Fibroblast of skin of left quadriceps (primary cell): ENCODE measurements at regions not wholly inside any gene's neighbourhood (a gene's known extent, or its start where the extent isn't known, plus 50 kb on each side); places are given as distances from the start of the nearest gene placed in this dataset.

Source experiments
- DNase-seq, 2 experiments: peaks; one replicate each; pipeline ENCODE4 v3.0.0-alpha.2; 2013; ENCODE audit warnings: low read depth in 2 of 2

DNA sequence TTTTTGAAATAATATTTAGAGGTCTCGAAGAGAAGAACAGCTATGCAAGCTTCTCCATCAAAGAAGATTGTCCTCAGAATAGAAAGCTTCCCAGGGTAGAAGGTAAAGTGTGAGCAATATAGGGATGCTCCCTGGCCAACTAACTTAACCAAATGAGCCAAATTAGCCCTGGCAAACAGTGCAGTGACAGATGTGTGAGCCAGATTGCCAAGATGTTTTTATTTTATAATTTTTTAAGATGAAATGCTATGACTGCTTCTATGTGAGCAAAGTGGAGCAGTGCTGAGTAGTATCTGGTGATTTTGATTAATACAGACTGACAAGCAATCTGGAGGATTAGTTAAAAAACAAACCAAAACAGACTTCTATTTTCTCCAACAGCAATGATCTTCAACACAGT, 202.1 kb downstream of the NOVA1 start:
- DNase-seq: no peak

DNA sequence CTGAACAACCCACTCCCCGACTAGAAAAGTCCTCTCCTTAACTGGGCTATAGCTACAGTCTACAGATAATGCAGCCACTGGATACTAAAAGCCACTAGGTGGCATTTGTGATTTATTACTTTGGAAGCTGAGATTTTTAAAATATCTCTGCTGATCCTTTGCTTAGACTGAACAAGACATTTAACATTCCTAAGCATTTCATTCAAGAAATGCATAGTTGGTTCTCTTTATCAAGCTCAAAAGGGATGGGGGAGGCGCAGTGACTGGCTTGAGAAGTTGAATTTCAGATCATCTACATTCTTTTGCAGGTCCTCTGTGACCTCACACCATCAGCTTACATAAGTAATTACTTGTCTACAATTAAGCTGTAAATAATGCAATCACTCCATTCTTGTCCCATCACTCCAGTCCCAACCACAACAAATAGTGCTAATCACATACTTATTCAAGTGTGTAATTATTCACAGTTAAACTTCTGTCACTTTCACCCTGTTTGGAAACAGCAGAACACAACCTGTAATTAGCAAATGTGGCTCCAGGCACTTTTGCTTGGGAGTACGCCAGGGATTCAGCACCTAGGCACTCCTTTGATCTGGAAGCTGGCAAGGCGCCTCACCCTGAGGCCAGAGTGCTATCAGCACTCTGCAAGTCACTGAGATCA, 203.6 kb downstream of the NOVA1 start:
- DNase-seq: peak; percentile 4 to 6

DNA sequence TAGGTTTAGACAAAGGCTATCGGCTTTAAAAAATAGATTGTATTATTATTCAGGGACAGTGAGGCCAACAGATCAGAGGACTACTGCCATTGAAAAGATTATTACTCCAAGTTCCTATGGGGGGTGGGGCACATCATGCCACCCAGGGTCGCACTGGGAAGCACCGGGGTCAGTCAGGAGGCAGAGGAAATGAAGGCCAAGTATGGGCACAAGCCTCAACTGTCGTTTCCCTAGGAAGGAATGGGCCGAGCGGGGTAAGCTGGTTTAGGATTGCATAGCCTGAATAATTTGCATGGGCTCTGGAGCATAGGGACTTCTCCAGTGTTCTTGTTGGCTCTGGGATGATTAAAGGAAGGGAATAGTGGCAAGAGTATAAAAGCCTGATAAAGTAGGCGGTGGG, 205.3 kb downstream of the NOVA1 start:
- DNase-seq: no peak

DNA sequence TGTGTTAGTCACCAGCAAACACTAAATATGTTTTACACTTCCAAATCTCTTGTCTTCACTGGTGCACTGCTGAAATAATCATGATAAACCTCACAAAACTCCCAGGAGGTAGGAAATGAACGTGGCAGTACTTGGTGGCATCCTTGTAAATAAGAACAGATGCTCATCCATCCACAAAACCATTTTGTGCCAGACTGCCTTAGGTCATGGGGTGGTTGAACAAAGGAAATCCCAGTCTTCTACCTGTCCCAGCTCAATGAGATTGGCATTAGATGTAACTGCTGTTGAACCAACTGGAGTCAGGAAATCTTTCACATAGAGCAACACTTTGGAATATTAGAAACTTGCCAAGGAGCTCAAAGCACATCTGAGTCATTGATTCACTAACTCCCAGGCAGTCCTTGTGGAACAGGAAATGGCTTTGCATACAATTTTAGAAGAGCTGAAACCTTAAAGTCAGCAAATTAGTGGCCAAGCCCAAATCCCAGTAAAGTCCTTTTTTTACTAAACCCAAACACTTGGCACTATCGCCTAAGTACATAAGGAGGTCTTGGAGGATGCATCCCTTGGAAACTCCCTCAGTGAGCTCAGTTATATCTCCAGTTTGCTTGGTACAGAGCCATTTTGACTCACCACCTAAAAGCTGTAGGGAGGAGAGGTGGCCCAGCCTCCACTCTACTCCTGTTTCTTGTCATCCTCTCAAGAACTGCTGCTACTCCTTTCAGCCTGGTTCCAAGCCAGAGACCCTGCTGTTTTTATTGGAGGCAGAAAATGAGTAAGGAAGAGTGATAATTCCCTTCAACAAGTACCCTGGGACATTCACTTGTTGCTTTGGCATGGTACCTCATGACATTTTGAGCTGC, 208.0 kb downstream of the NOVA1 start:
- DNase-seq: peak; percentile 8 to 14

DNA sequence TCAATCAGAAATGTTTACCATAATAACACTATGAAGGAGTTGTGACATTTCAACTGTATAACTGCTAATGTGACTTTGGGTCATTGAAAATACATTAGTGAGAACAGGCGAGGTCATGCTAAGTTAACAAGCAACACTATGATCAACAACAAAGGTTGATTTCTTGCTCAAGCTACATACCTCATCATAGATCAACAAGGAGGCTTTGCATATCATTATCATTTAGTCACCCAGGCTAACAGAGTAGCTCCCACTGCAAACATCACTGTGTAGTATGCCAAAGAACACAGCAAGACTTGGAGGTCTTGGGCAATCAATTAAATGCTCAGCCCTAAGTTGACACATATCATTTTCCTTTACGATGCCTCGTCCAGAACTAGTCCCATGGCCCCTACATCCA, 212.5 kb downstream of the NOVA1 start:
- no peak for DNase-seq

DNA sequence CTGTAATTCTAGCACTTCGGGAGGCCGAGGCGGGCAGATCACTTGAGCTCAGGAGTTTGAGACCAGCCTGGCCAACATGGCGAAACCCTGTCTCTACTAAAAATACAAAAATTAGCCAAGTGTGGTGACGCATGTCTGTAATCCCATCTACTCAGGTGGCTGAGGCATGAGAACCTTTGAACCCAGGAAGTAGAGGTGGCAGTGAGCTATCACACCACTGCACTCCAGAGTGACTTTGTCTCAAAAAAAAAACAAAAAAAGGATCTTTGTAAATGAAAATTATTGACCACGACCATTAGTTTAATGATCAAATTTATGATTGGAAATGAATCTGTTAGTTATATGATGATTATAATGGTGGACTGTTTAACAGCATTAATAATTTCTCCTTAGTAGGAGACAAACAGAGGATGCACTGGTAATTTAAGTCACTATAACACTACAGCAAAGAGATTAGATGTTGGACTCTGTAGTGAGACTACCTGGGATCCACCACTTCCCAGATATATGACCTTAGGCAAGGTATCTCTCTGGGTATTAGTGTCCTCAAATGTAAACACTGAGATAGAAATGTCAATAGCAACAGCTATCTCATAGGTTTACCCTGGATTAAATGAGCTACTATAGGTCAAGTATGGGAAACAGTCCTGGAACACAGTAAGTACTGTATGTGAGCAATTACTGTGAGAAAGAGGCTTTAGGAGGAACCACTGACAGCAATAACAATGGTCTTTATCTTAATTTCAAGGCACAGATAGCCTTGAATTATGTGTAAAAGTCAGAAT, 214.7 kb downstream of the NOVA1 start:
- DNase-seq: no peak

DNA sequence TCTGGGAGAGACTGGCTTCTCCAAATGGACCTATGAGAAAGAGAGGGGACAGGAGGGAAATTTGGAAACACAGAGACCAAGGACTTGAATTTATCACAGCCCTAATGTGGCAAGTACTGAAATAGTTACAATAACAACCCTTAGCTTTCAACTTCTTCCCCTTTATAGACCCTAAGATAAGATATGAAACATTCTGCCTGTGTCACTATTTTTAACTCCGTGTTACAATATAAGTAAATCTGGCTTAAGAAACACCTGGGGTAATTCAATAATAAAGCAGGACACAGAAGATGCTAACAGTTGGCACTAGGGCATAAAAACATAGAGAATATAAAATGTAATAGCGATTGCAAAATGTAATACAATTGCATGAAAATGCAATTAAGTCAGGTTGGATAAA, 216.4 kb downstream of the NOVA1 start:
- no peak for DNase-seq

DNA sequence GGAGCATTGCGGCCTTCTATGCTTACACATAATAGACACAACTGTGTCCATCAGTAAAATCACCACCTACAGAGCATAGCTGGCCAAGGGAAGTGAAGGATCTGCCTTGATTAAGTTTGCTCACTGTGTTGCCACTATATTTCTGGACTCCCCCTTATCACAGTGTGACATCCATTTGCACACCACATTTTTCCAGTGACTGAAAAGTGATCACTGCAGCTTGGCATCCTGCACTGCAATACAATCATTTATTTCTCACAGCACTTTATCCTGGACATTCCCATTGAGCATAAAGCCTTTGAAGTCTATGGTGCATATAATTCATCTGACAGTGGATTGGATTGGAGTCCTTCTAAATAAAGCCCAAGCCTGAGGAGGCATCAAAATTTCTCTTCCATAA, 217.2 kb downstream of the NOVA1 start:
- DNase-seq: no peak

DNA sequence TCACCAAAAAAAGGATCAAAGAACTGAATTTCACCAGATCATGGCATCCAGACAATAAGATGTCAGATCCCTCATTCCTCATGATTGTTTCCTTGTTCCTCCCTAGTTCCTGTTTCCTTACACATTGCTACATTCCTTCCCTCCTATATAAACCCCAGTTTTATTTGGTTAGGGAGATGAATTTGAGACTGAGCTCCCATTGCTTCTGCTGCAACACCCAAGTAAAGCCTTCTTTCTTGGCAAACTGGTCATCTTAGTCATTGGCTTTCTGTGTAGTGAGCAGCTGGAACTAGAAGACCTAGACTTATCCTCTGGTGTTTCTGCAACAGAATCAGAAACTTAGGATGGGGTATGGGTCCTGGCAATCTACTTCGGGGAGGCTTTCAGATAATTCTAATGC, 217.9 kb downstream of the NOVA1 start:
- DNase-seq: no peak

DNA sequence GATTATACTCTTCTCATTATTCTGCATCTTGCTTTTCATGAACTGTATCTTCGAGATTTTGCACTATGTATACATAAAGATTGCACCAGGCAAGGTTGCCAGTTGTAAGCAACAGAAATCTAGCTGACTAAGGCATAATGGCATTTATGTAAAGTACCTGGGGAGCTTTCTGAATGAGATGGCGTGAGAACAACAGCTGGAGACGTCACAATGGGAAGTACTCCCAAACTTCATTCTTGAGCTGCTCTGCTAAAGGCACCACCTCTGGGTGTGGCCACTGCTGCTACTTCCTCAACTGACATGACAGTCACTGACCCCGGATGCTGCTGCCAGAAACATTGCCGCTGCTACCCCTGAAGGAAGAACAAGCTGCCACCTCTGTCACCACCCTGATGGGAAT, 220.7 kb downstream of the NOVA1 start:
- no peak for DNase-seq

DNA sequence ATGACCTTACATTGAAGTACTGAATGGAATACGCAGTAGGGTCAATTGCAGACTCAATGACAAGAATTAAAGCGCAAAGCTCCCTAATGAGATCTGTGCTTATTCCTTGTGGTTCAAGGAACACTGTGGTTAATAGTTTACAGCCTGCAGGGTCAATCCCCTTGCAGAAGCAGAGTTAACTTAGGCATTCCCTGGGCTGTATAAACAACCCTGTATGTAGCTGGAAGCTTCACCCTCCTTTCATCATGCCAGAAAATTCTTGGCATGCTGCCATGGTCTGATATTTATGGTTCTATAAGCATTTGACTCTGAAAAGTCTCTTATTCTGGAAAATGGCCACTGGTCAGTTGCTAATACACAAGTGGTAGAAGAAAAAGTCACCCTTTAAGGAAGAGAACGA, 227.7 kb downstream of the NOVA1 start:
- DNase-seq: peak in 1 of 2 experiments; percentile 4

DNA sequence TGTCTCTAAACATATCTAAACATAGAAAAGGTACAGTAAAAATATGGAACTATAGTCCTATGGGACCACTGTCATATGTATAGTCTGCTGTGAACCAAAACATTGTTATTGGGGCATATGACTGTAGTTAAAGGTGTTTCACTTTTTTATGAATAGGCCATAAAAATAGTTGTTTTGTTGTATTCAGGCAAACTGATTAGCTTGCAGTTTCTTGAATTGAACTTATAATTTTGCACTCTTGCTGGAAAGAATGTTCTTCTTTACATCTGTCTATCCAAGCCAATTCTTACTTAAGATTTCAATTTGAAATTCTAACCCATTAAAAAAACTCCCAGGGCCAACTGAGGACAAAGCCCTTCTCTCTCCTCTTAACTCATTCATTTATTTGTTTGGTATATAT, 234.1 kb downstream of the NOVA1 start:
- no peak for DNase-seq

DNA sequence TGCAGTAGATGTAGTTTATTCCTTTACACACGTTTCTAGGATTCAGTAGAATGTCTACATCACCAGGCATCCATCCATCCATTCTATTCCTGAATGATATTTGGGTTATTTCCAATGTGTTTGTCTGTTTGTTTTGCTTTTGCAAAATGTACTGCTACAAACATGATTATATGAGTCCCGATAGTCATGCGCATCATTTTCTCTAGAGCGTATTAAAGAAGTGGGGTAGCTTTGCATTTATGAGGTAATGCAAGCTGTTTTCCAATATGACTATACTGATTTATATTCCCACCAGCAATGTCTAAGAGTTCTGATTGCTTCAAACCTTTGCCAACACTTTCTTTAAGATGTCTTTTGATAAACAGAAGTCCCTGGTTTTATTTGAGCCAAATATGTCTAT, 253.2 kb downstream of the NOVA1 start:
- DNase-seq: no peak

DNA sequence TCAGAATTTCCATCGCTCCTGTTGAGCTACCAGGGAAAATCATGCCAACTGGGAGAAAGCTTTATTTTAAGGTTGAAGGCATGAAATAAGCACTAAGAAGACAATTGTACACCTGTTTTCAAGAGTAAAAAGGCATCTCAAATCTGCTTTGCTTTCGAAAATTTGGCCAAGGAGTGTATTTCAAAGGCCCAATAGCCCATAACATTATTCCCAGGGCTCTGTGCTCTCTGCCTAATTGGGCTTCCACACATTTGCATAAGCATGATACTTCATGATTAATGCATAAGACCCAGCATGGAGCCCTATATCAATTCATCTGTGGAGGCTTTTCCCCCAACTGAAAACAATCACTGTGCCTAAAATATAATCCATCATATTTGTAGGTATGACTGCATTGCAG, 258.5 kb downstream of the NOVA1 start:
- no peak for DNase-seq

DNA sequence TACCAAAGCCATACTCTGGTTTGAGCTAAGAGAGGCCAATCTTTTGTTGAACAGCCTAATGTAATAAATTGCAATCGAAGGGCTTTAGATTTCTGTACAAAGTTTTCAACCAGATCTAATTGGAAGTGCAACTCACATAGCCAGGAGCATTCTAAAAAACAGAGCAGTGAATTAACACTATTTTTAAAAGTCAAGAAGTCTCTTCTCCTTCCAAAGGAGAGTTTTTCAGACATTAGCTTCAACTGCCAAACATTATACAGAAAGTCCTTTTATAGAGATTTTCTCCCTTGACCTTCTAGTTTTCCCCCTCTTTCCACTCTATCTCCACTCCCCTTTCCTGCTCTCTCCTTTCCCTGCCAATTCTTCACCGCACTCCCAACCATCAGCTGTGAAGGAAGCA, 259.6 kb downstream of the NOVA1 start:
- no peak for DNase-seq

DNA sequence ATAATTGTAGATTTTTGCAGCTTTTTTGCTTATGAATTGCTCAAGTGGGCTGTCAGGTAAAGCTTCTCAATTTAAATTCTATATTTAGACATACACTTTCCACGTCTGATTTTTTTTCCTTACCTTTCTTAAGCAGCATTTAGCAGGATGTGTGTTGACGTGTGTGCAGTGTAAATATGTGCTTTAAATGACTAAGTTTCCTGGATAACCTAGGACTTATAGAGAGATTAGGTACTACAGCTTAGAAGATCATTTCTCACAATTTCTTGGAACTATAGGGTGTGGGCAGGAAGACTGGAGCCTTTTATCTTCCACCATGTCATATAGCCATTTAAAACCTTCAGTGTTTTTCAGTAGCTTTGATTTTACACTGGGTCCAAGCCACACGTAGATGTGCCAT, 263.5 kb downstream of the NOVA1 start:
- DNase-seq: no peak

DNA sequence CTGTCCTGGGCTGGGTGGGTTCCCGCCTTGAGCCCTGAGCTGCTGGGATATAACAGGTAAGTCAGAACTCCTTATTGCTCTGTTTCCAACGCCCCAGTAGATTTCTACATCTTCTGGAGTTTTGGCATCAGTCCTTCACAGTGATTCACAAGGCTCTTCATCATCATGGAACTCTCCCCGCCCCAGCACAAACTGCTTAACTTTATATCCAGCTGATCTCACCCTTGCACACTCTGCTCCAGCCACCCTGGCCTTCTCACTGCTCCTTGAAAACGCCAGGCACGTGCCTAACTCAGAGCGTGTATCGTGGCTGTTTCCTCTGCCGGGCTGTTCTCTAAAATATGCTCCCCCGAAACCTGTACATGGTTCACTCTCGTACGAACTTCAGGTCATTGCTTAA, 264.9 kb downstream of the NOVA1 start:
- no peak for DNase-seq

DNA sequence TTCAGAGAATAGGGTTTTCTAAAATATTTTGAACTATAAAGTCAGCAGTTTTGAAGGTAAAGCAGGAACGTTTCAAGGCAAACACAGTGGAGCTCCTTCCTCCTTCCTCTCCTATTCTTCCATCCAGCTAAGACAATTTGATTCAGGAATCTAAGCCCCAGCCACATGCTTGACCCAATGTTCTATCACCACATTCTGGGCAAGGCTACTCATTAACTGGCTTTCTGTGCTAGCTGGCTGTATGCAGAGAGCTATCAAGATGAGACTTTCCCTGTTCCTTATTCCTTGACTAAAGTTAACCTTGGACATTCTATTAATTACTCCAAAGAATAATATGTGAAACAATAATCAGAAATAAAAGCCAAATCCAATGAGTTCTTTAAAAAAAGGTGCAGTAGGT, 266.9 kb downstream of the NOVA1 start:
- no peak for DNase-seq

DNA sequence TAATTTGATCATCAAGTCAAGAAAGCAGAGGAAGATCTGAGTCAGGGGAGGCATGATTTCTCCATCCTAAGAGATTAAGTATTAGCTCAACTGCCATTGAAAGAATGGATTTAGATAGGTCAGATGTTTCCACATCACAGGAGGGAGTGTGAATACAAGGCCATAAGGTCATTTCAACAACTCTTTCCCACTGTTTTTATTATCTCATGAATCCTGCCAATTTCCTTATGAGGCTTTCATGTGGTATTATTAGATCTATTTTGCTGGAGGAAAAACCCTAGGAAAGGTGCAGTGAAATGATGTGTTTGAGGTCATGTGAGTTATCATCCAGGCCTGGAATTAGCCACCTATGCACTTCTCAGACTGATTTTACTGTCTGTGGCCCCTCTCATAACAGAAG, 269.0 kb downstream of the NOVA1 start:
- DNase-seq: no peak

DNA sequence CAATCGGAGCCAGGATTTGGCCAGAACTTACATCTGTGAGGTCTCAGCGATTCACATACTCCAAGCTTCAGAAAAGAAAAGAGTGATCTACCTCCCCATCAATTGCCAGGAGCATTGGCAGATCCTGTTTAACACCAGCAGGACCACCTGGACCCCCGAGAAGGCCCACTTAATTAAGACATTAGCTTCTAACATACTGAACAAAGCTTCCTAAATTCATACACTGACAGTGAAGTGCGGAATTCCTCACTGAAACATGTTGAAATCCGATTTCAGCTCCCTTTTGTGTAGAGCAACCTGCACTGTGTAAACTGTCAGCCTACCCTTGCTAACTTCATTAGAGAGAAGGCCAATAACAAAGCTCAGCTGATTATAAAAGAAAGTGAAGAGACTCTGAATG, 274.0 kb downstream of the NOVA1 start:
- no peak for DNase-seq

DNA sequence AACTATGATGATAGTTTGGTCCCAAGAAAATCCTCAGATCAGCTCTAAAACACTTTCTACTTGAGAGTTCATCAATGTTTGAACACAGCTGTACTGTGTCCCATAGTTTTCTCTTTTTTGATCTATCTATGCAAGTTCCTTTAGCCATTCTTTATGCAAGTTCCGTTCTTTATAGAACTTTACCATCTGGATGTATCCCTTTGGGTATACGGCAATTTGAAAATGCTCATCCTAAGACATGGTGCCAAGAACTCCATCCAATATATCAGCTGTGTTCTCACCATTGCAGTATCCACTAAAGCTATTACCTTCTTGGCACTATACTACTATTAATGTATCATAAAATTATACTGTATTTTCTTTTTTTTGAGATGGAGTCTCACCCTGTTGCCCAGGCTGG, 276.9 kb downstream of the NOVA1 start:
- no peak for DNase-seq

DNA sequence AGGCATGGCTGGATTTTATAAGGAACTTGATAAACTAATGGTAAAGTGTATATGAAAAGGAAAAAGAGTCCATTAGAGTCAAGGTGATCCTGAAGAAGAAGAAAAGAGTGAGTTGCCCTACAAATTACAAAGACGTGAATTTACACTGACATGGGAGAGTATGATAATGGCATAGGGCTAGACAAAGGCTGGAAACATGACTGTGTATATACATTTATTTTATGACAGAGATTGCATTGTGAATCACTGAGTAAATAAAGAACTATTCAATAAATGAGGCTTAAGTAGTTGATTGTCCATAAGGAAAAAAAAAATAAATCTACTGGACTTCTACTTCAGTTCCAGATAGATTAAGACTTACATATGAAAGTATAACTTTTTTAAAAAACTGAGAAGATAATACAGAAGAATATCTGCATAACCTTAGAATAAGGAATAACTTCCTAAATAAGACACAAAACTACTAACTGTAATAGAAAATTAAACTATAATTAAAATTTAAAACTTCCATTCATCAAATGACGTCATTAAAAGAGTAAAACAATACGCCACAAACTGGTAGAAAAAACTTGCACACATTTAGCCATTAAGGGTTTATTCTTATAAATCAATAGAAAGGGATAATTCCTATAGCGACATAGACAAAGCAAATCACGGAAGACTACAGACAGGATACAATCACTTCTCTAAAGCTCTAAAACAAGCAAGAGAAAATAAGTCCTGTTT, 278.5 kb downstream of the NOVA1 start:
- DNase-seq: no peak
